ENCODE measurements at regions not wholly inside any gene's neighbourhood (a gene's known extent, or its start where the extent isn't known, plus 50 kb on each side); places are given as distances from the start of the nearest gene placed in this dataset.

DNA sequence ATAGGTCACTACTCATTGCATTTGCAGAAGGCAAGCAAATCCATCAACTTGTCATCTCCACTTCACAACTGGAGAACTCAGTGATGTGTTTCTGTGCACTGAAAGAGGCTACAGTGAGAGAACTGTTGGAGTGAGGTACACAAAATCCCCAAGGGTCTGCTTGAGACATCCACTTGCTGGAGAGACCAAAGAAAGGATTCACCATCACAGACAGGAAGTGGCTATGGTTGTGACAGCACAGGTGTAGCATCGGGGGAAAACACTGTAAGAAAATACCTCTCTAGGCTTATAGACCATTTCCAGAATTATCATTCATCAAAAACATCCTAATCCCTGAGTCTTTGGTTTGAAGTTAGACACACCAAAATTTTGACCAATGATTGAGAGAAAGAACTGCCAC lies 201.3 kb upstream of the OR4E1 start:
- no peak for DNase-seq (ENCODE audit: low read depth in 1 of 2, low spot score in 1 of 2)
- ATAC-seq = no peak
- 5% methylated on average over 1 of the region's 1 CpG for WGBS (ENCODE audit: missing lambda C conversion rate)
- TF ChIP-seq HOXA7 (CRISPR knock-in tag; IDR thresholded peaks at IDR 0.05) (no peak), HEYL (CRISPR knock-in tag; IDR thresholded peaks at IDR 0.05) (no peak), ZFP36 (IDR thresholded peaks at IDR 0.05; ENCODE audit: borderline replicate concordance, partially characterized antibody) (no peak), RFX5 (IDR thresholded peaks at IDR 0.05) (no peak)
- TF ChIP-seq, protein P1, sequence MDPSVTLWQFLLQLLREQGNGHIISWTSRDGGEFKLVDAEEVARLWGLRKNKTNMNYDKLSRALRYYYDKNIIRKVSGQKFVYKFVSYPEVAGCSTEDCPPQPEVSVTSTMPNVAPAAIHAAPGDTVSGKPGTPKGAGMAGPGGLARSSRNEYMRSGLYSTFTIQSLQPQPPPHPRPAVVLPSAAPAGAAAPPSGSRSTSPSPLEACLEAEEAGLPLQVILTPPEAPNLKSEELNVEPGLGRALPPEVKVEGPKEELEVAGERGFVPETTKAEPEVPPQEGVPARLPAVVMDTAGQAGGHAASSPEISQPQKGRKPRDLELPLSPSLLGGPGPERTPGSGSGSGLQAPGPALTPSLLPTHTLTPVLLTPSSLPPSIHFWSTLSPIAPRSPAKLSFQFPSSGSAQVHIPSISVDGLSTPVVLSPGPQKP (IDR thresholded peaks at IDR 0.05; ENCODE audit: low read depth, low read length) = no peak
- TF ChIP-seq, protein P2, sequence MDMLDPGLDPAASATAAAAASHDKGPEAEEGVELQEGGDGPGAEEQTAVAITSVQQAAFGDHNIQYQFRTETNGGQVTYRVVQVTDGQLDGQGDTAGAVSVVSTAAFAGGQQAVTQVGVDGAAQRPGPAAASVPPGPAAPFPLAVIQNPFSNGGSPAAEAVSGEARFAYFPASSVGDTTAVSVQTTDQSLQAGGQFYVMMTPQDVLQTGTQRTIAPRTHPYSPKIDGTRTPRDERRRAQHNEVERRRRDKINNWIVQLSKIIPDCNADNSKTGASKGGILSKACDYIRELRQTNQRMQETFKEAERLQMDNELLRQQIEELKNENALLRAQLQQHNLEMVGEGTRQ (IDR thresholded peaks at IDR 0.05) = no peak
- Histone ChIP-seq H3K9me3 (no peaks in the 10 kb centered on the region), H3K4me2 (no peak overlapping the region), H3K27ac (no peak overlapping the region), H3K4me1 (no peaks in the 10 kb centered on the region), H3K4me3 (no peak overlapping the region)
- CTCF ChIA-PET = no interaction called here
- POLR2A ChIA-PET = no interaction called here
- no peak for FAIRE-seq

DNA sequence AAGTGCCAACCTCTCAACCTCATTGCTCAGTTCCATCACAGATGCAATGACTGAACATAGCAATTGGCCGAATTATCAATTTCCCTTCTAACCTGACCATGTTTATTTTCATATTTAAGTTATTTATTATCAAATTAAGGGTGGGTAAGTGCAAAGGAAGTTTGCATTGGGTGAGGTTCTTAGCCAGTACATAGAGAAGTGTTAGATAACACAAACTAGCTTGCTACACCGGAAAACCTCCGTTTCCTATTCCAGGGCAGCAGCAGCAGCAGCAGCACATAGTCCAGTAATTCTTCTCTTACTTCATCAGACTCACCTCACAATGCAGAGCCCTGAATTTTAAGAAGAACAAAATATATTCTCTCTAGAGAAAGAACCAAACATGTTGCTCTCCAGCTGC lies 200.5 kb upstream of the OR4E1 start:
- TF ChIP-seq HOXB5 (CRISPR knock-in tag; IDR thresholded peaks at IDR 0.05) (no peak), FOSL2 (IDR thresholded peaks at IDR 0.05) (no peak), FOSL2 (CRISPR knock-in tag; IDR thresholded peaks at IDR 0.05) (no peak), ZSCAN20 (CRISPR knock-in tag; IDR thresholded peaks at IDR 0.05) (no peak), ZFP36 (IDR thresholded peaks at IDR 0.05; ENCODE audit: borderline replicate concordance, partially characterized antibody) (no peak), MAFK (IDR thresholded peaks at IDR 0.05; ENCODE audit: partially characterized antibody) (no peak), SMC3 (IDR thresholded peaks at IDR 0.05) (no peak), CHD4 (IDR thresholded peaks at IDR 0.05; ENCODE audit: borderline replicate concordance) (no peak)
- TF ChIP-seq, protein P2 (IDR thresholded peaks at IDR 0.05) = no peak
- ChIA-PET CTCF (no interaction called here), POLR2A (no interaction called here)
- FAIRE-seq = no peak
- H3K27ac ChIP-seq = no peak overlapping the region
- ATAC-seq = no peak
- DNase-seq (ENCODE audit: low read depth in 1 of 2, low spot score in 1 of 2) = no peak
- no peak overlapping the region for H3K4me2 ChIP-seq
- no peaks in the 10 kb centered on the region for H3K4me1 ChIP-seq
- H3K9me3 ChIP-seq = no peaks in the 10 kb centered on the region
- WGBS (ENCODE audit: missing lambda C conversion rate) = 4% methylated on average over 3 of the region's 3 CpGs
- H3K4me3 ChIP-seq = no peak overlapping the region

DNA sequence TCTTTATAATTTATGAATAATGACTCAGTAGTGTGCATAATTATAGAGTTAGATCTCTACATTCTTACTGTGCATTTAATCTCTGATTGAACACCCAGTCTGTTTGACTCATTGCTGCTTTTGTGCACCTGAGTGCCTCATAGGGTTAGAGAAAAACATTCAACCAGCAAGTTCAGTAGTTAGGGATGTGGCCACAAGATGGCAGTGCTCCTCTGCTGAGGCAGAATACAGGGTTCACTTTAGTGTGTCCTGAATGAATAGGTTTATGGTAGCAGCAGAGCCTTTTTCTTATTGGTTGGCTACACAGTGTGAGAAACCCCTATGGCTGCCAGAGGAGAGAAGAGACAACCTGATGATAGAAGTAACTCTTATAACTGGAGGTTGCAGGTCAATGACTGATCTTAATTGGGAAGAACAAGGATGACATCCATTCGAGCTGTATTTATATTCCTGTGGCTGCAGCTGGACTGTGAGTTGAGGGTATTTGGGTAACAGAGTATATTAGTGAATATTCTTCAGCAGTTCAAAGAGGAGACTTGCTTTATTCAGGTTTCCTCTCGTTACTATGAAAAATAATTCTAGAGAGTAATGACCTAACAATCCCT lies 194.9 kb upstream of the OR4E1 start:
- Histone ChIP-seq H3K9me3 (no peaks in the 10 kb centered on the region), H3K4me1 (no peaks in the 10 kb centered on the region), H3K4me3 (no peak overlapping the region), H3K27ac (no peak overlapping the region), H3K4me2 (no peak overlapping the region)
- DNase-seq (ENCODE audit: low read depth in 1 of 2, low spot score in 1 of 2) = peak; percentile 31 to 56
- peak; percentile 94 to 97 for ATAC-seq
- peak; percentile 96 for FAIRE-seq
- WGBS (ENCODE audit: missing lambda C conversion rate) = 29% methylated on average over 2 of the region's 2 CpGs
- ChIA-PET POLR2A (no interaction called here), CTCF (interaction anchor here (0.7 to 2.3 kb wide), 8 partner anchors 9 to 46 kb away, joined by 3 to 6 read pairs (median 4); no protein-coding TSS in a partner anchor)
- TF ChIP-seq, protein P3, sequence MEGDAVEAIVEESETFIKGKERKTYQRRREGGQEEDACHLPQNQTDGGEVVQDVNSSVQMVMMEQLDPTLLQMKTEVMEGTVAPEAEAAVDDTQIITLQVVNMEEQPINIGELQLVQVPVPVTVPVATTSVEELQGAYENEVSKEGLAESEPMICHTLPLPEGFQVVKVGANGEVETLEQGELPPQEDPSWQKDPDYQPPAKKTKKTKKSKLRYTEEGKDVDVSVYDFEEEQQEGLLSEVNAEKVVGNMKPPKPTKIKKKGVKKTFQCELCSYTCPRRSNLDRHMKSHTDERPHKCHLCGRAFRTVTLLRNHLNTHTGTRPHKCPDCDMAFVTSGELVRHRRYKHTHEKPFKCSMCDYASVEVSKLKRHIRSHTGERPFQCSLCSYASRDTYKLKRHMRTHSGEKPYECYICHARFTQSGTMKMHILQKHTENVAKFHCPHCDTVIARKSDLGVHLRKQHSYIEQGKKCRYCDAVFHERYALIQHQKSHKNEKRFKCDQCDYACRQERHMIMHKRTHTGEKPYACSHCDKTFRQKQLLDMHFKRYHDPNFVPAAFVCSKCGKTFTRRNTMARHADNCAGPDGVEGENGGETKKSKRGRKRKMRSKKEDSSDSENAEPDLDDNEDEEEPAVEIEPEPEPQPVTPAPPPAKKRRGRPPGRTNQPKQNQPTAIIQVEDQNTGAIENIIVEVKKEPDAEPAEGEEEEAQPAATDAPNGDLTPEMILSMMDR (IDR thresholded peaks at IDR 0.05) = peak; percentile 61
- TF ChIP-seq NPAS2 (CRISPR knock-in tag; IDR thresholded peaks at IDR 0.05; ENCODE audit: borderline replicate concordance) = no peak
- TF ChIP-seq CEBPB (IDR thresholded peaks at IDR 0.05) = no peak
- TF ChIP-seq RAD21 (conservative IDR thresholded peaks at IDR 0.05 in 1 of 2, IDR thresholded peaks at IDR 0.05 in 1 of 2) = peak in 1 of 2 experiments; percentile 55; a peak in 2 of 5 replicates
- TF ChIP-seq, protein P2 (IDR thresholded peaks at IDR 0.05) = no peak
